ENCODE measurements at regions not wholly inside any gene's neighbourhood (a gene's known extent, or its start where the extent isn't known, plus 50 kb on each side); places are given as distances from the start of the nearest gene placed in this dataset.
"Not testable (repeated sequence)": the region's sequence is repeated elsewhere in the genome, so short reads cannot be mapped to it uniquely, and the experiment has no call there.

DNA sequence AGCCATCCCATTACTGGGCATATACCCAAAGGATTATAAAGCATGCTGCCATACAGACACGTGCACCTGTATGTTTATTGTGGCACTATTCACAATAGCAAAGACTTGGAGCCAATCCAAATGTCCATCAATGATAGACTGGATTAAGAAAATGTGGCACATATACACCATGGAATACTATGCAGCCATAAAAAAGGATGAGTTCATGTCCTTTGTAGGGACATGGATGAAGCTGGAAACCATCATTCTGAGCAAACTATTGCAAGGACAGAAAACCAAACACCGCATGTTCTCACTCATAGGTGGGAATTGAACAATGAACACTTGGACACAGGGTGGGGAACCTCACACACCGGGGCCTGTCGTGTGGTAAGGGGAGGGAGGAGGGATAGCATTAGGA lies 233.4 kb upstream of the PIK3R1 start:
- ATAC-seq = not testable (repeated sequence)

DNA sequence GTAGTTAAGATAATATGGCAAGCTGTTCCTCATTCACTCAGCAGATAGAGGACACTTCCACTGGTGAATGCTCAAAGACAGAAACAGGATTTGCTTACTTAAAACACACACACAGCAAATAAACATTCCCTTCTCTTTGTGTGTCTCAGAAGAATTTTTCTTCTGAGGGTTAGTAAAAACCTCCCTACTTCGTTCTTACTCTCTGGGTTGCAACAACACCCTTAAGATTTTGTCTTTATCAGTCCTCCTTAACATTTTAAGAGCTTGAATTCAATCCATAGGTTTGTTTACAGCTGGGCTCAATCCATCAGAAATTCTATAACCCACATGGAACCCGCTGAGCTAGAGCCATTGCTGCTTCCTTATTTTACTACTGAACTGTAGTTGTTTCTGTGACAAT lies 237.4 kb upstream of the PIK3R1 start:
- ATAC-seq = no peak

DNA sequence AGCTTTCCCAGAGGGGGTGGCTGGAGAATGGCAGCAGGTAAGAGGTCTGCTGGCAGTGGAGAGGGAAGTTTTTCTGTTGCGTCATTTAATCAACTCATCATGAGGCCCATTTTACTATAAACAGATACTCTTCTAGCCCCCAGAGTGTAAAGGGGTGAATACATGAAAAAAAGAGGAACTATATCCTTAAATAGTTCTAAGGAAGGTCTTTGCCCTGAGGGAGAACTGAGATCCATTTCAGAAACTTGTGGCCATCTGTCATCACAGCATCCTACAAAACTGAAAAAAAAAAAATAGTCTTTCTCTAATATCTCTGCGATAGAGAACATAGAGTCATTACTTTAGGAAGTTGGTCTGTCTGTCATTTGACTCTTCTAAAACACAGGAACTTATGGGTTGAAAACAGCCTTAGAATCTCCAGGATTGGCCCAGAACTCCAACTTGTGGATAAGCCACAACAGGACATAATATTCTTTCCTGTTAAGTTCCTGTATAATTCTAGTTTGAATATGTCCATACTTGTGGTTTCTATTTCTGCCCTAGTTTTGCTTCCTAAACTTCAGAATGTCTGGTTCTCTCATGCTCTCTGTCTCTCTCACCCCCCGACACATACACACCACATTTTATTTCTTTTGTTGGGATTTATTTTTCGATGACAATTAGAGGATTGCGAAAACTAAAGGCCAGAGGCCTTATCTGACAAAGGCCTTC lies 238.5 kb upstream of the PIK3R1 start:
- ATAC-seq = no peak

GRCh38 chr5:67976181-67976580 lies 239.4 kb upstream of the PIK3R1 start:
- no peak for ATAC-seq

DNA sequence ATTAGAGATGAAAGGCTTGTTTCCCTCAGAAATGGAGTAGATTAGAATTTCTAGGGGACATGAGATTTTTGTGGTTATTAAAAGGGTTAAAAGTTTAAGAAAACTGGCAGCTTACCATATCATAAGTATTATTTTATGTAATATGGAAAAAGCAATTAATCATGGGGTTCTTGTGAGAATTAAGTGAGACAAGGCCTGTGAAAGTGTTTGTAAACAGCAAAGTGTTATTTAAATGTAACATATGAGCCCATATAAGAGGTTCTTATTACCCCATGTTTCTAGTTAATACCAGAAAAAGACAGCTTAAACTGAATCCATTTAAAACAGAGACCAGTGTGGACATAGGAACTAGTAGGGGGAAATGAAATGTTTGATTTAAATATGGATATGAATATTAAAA lies 241.1 kb upstream of the PIK3R1 start:
- ATAC-seq = no peak

DNA sequence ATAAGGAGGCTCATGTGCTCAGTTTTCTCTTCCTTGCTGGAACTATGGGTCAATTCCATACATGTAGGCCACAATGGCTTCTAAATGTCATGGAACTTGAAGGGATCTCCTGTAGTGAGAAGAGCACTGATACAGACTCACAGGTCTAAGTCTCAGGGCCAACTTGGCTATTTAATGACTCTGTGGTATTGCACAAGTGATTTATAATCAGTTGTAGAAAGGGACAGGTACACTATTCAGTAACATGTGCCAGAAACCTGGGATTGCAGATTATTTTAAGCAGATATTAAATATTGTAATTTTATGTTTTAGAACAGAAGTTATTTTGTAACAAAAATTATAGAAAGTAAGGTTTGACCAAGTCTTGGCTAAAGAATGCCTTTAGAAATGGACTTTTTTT lies 241.5 kb upstream of the PIK3R1 start:
- no peak for ATAC-seq

DNA sequence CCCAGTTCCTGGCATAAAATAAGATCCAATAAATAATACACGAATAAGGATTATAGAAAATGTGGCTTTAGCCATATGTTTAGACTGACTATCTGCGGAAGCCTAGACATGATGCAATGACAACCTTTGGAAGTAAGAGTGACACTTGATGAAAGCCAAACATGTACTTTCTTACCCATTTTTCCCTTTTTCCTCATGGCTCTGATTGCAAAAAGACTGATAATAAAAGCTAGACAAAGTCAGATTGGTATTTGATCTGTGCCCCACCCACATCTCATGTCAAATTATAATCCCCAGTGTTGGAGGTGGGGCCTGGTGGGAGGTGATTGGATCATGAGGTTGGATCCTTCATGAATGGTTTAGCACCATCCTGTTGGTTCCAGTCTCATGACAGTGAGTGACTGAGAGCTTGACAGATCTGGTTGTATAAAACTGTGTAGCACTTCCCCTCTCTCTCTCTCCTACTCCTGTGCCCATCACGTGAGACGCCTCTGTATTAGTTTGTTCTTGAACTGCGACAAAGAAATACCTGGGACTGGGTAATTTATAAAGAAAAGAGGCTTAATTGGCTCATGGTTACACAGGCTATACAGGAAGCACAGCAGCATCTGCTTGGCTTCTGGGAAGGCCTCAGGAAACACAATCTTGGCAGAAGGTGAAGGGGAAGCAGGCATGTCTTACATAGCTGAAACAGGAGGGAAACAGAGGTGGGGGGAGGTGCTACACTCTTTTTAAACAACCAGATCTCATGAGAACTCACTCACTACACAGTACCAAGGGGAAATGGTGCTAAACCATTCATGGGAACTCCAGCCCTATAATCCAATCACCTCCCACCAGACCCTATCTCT lies 243.4 kb upstream of the PIK3R1 start:
- ATAC-seq = no peak

DNA sequence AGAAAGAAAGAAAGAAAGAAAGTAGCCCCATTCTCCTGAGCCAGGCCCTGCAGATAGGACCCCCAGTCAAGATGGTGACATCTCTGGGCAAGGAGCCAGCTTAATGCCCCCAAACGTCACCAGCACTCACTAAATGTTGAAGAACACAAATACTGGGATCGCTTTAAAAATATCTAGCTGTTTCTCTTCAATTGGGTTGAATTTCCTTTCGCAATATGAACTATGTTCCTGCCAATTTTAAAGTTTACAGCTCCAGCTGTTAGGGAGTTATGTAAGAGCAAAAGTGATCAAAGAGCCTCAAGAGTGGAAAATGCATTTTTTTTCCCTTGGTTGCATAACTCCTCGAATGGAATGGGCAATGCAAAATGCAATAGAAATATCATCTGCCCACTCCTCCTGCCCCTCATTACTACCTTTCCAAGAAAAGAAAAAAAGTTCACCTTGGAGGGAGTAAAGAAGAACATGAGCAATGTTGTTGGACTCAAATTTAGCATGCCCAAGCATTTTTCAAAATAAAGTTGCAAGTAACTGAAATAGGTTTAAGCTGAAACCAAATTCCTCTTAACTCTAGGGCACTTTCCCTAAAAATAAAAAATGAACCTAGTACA lies 244.2 kb upstream of the PIK3R1 start:
- no peak for ATAC-seq

DNA sequence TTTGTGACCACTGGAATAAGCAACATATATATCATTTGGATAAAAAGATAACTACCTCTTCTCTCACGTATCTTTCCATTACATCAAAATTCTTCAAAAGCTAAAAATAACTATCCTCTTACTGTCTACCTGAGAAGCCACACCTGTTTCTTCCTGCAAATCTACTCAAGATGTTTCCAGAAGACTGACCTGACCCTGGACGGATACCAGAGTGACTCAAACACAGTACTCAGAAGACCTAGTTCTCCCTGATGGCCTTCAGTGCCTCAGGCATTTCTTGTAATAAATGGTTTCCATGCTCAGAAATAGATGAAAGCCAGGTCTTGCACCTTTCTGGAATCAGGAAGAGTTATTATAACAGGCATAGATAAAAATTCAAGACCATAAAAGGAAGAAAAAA lies 245.9 kb upstream of the PIK3R1 start:
- no peak for ATAC-seq

DNA sequence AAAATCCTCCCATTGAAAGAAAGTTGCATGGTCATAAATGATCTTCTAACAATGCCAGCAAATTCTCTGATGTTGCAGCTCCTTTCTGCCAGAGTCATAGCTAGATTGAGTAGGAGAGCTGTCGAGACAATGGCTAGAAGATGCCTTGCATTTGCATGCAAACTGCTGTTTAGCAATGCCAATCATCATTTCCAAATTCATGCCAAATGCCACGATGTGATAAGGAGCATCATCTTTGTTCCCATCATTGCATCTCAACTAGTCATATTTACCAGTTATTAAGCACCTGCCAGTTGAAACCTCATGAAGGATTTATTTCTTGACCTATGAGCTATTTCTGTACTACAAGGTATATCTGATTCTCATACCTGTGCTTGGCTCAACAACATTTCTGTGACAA lies 246.4 kb upstream of the PIK3R1 start:
- no peak for ATAC-seq

DNA sequence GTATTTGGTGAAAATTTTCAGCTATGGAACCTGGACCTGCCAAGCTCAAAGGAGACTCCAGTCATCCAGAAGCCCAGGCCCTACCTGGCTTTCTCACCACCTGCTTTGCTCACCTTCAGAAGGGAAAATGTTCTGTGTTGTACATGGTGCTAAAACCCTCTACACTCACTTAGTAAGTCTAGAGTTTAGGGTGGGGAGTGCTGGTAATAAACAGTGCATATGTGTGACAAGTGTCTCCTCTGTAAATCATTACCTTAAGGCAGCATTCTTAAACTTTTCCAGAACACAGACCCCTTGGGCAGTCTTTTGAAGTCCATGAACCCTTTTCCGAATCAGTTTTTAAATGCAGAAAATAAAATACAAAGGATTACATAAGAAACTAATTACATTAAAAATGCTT lies 248.8 kb upstream of the PIK3R1 start:
- ATAC-seq = no peak

GRCh38 chr5:67964619-67965018 lies 250.9 kb upstream of the PIK3R1 start:
- ATAC-seq = no peak

GRCh38 chr5:67963789-67964519 lies 251.6 kb upstream of the PIK3R1 start:
- ATAC-seq = no peak

DNA sequence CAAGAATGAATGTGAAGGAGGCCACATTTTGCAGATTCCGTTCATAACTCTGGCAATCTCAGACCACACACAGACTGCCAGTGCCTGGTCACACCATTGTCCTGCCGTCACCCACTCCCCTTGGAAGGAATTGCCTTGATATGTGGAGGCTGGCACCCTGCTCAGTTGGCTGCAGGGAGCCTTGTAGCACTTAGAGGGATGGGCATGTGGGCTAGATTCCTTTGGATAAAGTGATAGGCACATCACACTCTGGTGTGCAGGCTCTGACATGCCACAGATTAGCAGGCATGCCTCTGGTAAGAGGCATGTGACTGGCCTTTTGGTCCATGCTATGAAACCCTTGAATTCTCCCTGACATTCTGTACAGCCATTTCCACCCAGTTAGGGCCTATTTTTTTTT lies 254.6 kb upstream of the PIK3R1 start:
- ATAC-seq = no peak

- no peak for ATAC-seq
These were observed 258.2 kb upstream of the PIK3R1 start for GRCh38 chr5:67957374-67957773.

DNA sequence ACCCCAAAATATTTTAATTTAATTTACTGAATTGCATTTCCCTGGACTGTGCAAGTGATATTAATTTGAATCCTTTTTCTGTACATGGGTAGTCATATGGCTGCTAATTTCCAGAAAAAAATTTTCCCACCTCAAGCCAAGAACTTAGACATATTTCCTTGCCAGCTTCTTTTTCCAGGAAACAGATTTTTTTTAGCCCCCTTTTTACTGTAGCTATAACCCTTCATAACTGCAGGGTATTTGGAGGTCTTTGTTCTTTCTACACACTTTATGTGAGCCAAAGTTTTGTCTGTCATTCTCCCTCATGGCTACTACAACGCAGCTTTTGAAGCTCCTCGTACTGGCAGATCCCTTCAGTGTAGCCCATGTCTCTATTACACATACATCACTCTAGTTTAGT lies 261.2 kb upstream of the PIK3R1 start:
- ATAC-seq = no peak

DNA sequence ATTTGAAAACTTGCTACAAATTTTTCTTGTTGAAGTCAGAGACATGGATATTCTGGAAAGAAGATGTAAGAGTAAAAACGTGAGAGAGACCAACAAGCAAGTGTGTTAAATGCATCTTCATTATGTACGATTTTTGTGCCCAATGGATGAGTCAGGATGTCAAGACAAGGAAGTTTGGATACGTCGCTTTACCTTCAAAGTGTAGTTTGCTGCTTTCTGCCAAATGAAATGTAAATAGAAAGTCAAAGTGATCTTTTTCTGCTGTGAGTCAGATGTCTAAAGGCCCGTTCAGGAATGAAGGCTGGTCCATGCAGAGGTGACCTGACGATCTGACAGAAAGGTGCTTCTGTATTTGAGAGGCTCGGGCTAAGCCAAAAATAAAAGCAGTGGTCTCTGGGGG lies 273.1 kb upstream of the PIK3R1 start:
- ATAC-seq = no peak

DNA sequence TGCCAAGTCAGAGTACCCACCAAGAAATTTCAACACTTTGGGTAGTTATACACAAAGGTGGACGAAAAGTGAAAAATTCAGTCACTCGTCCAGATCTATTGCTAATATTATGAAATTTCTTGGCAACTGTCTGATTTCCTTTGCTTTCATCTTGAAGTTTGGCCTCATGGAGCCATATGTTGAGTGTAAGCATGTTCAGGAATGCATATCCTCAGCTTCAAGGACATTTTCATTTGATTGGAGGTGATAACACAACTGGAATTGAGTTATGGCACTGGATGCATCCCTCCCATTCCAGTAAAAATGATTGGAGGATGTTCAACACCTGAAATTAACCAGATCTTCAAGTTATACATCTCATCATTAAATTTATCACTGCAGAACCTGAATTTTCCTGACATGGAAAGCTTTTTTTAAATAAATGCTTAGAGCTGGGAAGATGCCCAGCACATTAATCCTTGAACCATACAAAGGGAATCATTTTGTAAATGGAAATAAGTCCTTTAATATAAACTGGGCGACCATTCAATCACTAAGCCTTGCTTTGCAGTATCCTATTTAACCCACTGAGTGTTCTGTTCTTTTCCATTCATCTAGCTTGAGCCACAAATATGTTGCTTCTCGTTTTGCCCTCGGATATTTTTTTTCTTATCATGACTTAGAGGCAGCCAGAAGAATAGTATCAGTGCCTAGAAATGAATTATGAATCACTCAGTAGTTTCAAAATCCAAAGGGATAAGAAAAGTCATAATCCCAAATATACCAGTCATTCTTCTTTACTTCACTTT lies 273.7 kb upstream of the PIK3R1 start:
- ATAC-seq = no peak

DNA sequence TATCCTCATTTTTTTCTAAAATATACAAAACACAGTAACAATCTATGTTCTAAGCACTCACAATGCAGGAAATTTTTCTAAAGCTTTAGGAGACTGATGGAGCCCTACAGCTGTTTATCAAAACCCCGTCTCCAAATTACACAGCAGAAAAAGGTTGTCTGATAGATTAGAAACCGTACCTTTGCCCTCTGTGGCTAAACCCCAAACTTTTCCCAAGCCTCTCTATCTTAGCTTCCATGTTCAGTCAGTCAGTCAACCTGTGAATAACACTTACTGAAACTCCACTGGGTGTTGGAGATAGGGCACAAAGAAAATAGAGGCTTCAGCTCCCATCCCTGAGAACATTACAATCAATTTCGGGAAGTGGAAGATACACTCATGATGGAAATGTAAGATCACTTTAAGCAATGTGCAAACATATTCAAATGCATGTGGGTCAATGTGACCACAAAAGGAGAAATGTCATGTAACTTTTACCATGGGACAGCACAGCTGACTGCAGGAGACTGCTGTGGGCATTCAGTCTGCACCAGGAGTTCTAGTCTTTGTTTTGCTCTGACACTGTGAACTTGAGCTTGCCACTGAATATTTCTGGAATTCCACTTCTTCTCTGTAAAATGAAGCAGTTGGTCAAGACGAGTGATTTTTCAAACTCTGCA lies 279.5 kb upstream of the PIK3R1 start:
- ATAC-seq = no peak

DNA sequence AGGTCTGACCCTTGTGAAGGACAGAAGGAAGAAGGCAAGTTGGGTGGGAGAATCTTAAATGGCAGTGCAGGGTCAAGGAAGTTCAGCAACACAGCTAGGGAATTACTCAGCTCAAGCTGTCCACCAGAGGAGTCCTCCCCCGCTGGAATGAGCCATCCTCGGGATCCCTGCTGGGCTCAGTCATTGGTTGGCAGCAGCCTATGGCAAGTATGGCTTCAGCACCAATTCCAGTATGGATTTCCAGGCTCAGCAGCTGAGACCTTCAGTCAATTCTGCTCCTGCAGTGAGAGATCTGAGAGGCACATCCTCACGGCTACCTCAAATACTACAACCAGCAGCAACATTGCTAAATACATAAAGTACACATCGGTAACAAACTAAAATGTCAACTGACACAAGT lies 280.6 kb upstream of the PIK3R1 start:
- no peak for ATAC-seq

GRCh38 chr5:67925511-67925910 lies 290.0 kb upstream of the PIK3R1 start:
- no peak for ATAC-seq
